Muscle of leg (tissue), 3 donors: ENCODE measurements at regions not wholly inside any gene's neighbourhood (a gene's known extent, or its start where the extent isn't known, plus 50 kb on each side); places are given as distances from the start of the nearest gene placed in this dataset.

ENCODE experiments used
- DNase-seq: peaks from one replicate; pipeline ENCODE4 v3.0.0; 2013
- H3K27ac ChIP-seq: one replicate; pipeline ENCODE4 v1.5.1; 2013; ENCODE audit warnings: mild to moderate bottlenecking, low read length, control low read depth
- H3K27me3 ChIP-seq: one replicate; pipeline ENCODE4 v1.6.1; 2013; ENCODE audit warnings: low read length; ENCODE audit not compliant: control insufficient read depth, insufficient read depth
- H3K36me3 ChIP-seq: one replicate; pipeline ENCODE4 v1.6.1; 2013; ENCODE audit warnings: low read length; ENCODE audit not compliant: control insufficient read depth, insufficient read depth
- H3K4me1 ChIP-seq: one replicate; pipeline ENCODE4 v1.6.1; 2013; ENCODE audit warnings: low read length; ENCODE audit not compliant: control insufficient read depth, insufficient read depth
- H3K4me3 ChIP-seq: one replicate; pipeline ENCODE4 v1.5.1; 2013; ENCODE audit warnings: low read length, control low read depth
- H3K9me3 ChIP-seq: replicated peaks from 2 replicates; pipeline ENCODE4 v1.6.1; 2013; ENCODE audit warnings: low read depth, low read length; ENCODE audit not compliant: control insufficient read depth
- WGBS: methylation state at CpG from one replicate; pipeline ENCODE4 v1.1.5; 2013; ENCODE audit warnings: missing lambda C conversion rate; ENCODE audit not compliant: insufficient coverage; 5-methylcytosine and 5-hydroxymethylcytosine counted together

GRCh38 chr12:3966376-3966775, 93.2 kb upstream of the PARP11 start:
- Histone ChIP-seq H3K27me3 (no peaks in the 10 kb centered on the region), H3K36me3 (no peaks in the 10 kb centered on the region), H3K4me1 (peaks cover 11% of the 10 kb centered on the region), H3K27ac (no peak overlapping the region), H3K9me3 (no peaks in the 10 kb centered on the region), H3K4me3 (no peak overlapping the region)
- 51% methylated on average over 3 of the region's 3 CpGs for WGBS
- no peak for DNase-seq

- WGBS = 100% methylated on average over 1 of the region's 3 CpGs
Measured at GRCh38 chr12:3965046-3965445, 91.8 kb upstream of the PARP11 start.

DNA sequence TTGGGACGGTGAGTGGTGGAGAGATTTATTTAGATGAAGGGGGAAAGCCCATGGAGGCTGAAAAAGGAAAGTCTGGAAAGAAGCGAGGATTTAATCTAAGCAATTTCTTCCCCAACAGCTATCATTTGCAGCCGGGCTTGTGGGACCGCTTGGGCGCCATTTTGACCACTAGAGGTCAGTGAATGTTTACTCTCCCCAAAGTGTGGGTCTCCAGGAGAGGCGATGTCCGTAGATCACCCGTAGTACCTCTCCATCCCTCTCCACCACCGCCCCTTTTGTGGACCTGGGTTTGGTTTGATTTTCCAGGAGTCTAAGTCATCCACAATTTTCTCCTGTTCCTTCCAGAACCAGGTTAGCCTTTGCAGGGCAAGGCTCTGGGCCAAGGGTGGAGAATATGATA, 91.2 kb upstream of the PARP11 start:
- H3K27ac ChIP-seq = no peak overlapping the region
- peaks cover 22% of the 10 kb centered on the region for H3K4me1 ChIP-seq
- peak; percentile 32 for DNase-seq
- no peaks in the 10 kb centered on the region for H3K36me3 ChIP-seq
- no peaks in the 10 kb centered on the region for H3K9me3 ChIP-seq
- 60% methylated on average over 4 of the region's 9 CpGs for WGBS
- H3K27me3 ChIP-seq = no peaks in the 10 kb centered on the region
- H3K4me3 ChIP-seq = no peak overlapping the region

More at GRCh38 chr12:3965046-3965445, 91.8 kb upstream of the PARP11 start:
- H3K4me3 ChIP-seq = no peak overlapping the region
- H3K36me3 ChIP-seq = no peaks in the 10 kb centered on the region
- H3K27ac ChIP-seq = no peak overlapping the region
- no peaks in the 10 kb centered on the region for H3K27me3 ChIP-seq
- DNase-seq = no peak
- no peaks in the 10 kb centered on the region for H3K9me3 ChIP-seq
- peaks cover 18% of the 10 kb centered on the region for H3K4me1 ChIP-seq

GRCh38 chr12:3962631-3963483, 89.7 kb upstream of the PARP11 start:
- peak; percentile 26 for DNase-seq
- H3K27me3 ChIP-seq = no peaks in the 10 kb centered on the region
- H3K36me3 ChIP-seq = no peaks in the 10 kb centered on the region
- peaks cover 22% of the 10 kb centered on the region for H3K4me1 ChIP-seq
- WGBS = 55% methylated on average over 4 of the region's 8 CpGs
- no peak overlapping the region for H3K27ac ChIP-seq
- no peaks in the 10 kb centered on the region for H3K9me3 ChIP-seq
- H3K4me3 ChIP-seq = no peak overlapping the region

DNA sequence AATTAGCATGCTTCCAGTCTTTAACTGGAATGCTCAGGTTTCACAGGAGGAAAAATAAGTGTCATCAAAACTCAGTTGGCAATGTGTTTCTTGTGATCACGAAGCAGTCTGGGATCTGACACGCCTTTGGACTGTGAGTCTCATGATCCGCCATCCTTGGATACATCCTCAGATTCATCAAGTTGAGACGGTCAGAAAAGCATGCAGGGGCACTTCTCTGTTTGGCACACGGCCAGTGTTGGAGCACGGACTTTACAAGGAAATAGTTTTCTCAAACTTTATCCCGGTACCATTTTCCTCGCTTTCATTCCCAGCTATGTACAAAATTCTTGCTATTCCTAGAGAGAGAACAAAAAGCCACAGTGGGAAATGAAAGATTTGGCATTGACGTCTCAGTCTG, 88.4 kb upstream of the PARP11 start:
- WGBS = 51% methylated on average over 4 of the region's 9 CpGs
- Histone ChIP-seq H3K36me3 (no peaks in the 10 kb centered on the region), H3K4me1 (peaks cover 22% of the 10 kb centered on the region), H3K9me3 (no peaks in the 10 kb centered on the region), H3K4me3 (no peak overlapping the region), H3K27me3 (no peaks in the 10 kb centered on the region), H3K27ac (no peak overlapping the region)
- DNase-seq = no peak

GRCh38 chr12:3959799-3960560, 86.8 kb upstream of the PARP11 start:
- Histone ChIP-seq H3K9me3 (no peaks in the 10 kb centered on the region), H3K27ac (no peak overlapping the region), H3K4me1 (peaks cover 22% of the 10 kb centered on the region), H3K27me3 (no peaks in the 10 kb centered on the region), H3K36me3 (no peaks in the 10 kb centered on the region), H3K4me3 (no peak overlapping the region)
- WGBS = 65% methylated on average over 6 of the region's 10 CpGs
- peak; percentile 55 for DNase-seq

DNA sequence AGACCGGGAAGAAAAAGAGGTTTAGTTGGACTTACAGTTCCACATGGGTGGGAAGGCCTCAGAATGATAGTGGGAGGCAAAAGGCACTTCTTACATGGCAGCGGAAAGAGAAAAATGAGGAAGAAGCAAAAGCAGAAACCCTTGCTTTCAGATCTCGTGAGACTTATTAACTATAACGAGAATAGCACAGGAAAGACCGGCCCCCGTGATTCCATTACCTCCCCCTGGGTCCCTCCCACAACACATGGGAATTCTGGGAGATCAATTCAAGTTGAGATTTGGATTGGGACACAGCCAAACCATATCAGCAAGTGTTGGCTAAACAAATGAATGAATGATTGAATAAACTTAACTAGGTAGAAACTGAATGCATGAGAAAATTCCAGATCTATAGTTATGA, 85.3 kb upstream of the PARP11 start:
- Histone ChIP-seq H3K36me3 (no peaks in the 10 kb centered on the region), H3K4me1 (peaks cover 22% of the 10 kb centered on the region), H3K9me3 (no peaks in the 10 kb centered on the region), H3K27me3 (no peaks in the 10 kb centered on the region), H3K27ac (no peak overlapping the region), H3K4me3 (no peak overlapping the region)
- WGBS = 83% methylated on average over 1 of the region's 6 CpGs
- no peak for DNase-seq

- WGBS = 79% methylated on average over 21 of the region's 23 CpGs
- no peak for DNase-seq
- H3K27ac ChIP-seq = no peak overlapping the region
- H3K36me3 ChIP-seq = no peaks in the 10 kb centered on the region
- no peaks in the 10 kb centered on the region for H3K27me3 ChIP-seq
- H3K9me3 ChIP-seq = no peaks in the 10 kb centered on the region
- peaks cover 3% of the 10 kb centered on the region for H3K4me1 ChIP-seq
- no peak overlapping the region for H3K4me3 ChIP-seq
Measured at GRCh38 chr12:3951380-3952135, 78.4 kb upstream of the PARP11 start.

DNA sequence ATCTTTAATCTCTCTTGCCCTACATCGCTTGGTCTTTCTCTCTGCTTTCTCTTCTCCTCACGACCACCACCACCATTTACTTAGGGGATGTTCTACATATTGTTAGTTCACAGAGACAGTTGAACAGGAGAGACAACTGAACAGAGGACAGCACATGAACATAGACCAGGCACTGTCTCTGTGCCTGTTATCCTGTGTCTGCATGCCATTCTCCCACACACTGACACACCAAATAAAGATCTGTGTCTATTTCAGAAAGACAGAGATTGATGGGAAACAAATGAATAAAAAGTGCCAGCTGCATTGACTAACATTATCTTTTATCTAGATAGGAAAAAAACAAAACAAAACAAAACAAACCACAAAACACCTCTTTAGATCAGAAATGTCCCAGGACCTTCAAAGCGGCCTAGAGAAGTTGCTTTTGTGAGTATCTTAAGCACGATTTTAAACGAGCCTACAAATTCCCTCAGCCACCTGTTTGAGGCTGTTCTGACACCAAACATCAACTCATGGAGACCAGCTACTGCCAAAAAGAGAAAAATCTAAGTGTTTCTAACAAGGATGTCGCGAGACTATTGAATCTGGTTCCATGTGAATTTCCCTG, 77.6 kb upstream of the PARP11 start:
- Histone ChIP-seq H3K4me1 (peaks cover 3% of the 10 kb centered on the region), H3K4me3 (no peak overlapping the region), H3K9me3 (no peaks in the 10 kb centered on the region), H3K27ac (no peak overlapping the region), H3K36me3 (no peaks in the 10 kb centered on the region), H3K27me3 (no peaks in the 10 kb centered on the region)
- WGBS = no CpG with 5 or more reads among the region's 7 CpGs
- no peak for DNase-seq
